Neuronal stem cell (in vitro differentiated cells): ENCODE measurements at regions not wholly inside any gene's neighbourhood (a gene's known extent, or its start where the extent isn't known, plus 50 kb on each side); places are given as distances from the start of the nearest gene placed in this dataset. TPM values are rescaled to one million over a fixed set of nuclear protein-coding genes. Genes with fewer than 3 reads are reported as not detected.

ENCODE experiments used
- DNase-seq: peaks from one replicate; pipeline ENCODE4 v3.0.0-alpha.2; 2013; ENCODE audit warnings: low spot score
- H2AFZ ChIP-seq: one replicate; pipeline ENCODE4 v1.6.1; 2013; ENCODE audit warnings: mild to moderate bottlenecking, low read length, inconsistent platforms
- H2AK5ac ChIP-seq: 2 replicates; pipeline ENCODE4 v1.6.1; 2013; ENCODE audit warnings: low read depth, mild to moderate bottlenecking, inconsistent platforms, low read length, moderate library complexity, mixed read lengths
- H2BK120ac ChIP-seq: 2 replicates; pipeline ENCODE4 v1.6.1; 2013; ENCODE audit warnings: low read depth, mild to moderate bottlenecking, inconsistent platforms, low read length, moderate library complexity, mixed read lengths
- H2BK12ac ChIP-seq: one replicate; pipeline ENCODE4 v1.6.1; 2013; ENCODE audit warnings: low read length, inconsistent platforms
- H2BK15ac ChIP-seq: 2 replicates; pipeline ENCODE4 v1.6.1; 2013; ENCODE audit warnings: mild to moderate bottlenecking, low read length, inconsistent platforms, mixed read lengths
- H2BK5ac ChIP-seq: one replicate; pipeline ENCODE4 v1.6.1; 2013; ENCODE audit warnings: inconsistent platforms, mild to moderate bottlenecking, low read length, moderate library complexity
- H3K14ac ChIP-seq: one replicate; pipeline ENCODE4 v1.6.1; 2013; ENCODE audit warnings: low read length, inconsistent platforms
- H3K18ac ChIP-seq: 2 replicates; pipeline ENCODE4 v1.6.1; 2013; ENCODE audit warnings: low read length, inconsistent platforms
- H3K23ac ChIP-seq: 2 replicates; pipeline ENCODE4 v1.6.1; 2013; ENCODE audit warnings: low read depth, mild to moderate bottlenecking, mixed read lengths, low read length, inconsistent platforms; ENCODE audit not compliant: poor library complexity
- H3K27ac ChIP-seq: replicated peaks from 3 replicates; pipeline ENCODE4 v1.5.1; 2013; ENCODE audit warnings: low read length, inconsistent platforms
- H3K27me3 ChIP-seq, 3 experiments: 2 replicates each; pipeline ENCODE4 v1.6.1; 2013; ENCODE audit warnings: low read length in 3 of 3, mild to moderate bottlenecking in 2 of 3, inconsistent platforms in 1 of 3, low read depth in 1 of 3, mixed read lengths in 1 of 3, moderate library complexity in 1 of 3; ENCODE audit not compliant: control insufficient read depth in 3 of 3, insufficient read depth in 3 of 3
- H3K36me3 ChIP-seq, 2 donors: replicated peaks in 1 of 2; 2 replicates each; pipeline ENCODE4 v1.6.1; 2013; ENCODE audit warnings: low read length in 2 of 2; ENCODE audit not compliant: control insufficient read depth in 2 of 2, insufficient read depth in 2 of 2
- H3K4ac ChIP-seq: 2 replicates; pipeline ENCODE4 v1.6.1; 2013; ENCODE audit warnings: inconsistent platforms, mild to moderate bottlenecking, low read length, moderate library complexity
- H3K4me1 ChIP-seq, 2 donors: 1 replicate in 1 of 2; 2 replicates in 1 of 2; pipeline ENCODE4 v1.6.1; 2013; ENCODE audit warnings: low read length in 2 of 2, low read depth in 1 of 2; ENCODE audit not compliant: control insufficient read depth in 2 of 2, insufficient read depth in 1 of 2
- H3K4me2 ChIP-seq: one replicate; pipeline ENCODE4 v1.6.1; 2013; ENCODE audit warnings: mild to moderate bottlenecking, low read length, inconsistent platforms; ENCODE audit not compliant: insufficient read depth, poor library complexity, severe bottlenecking
- H3K4me3 ChIP-seq, 2 donors: 2 replicates each; pipeline ENCODE4 v1.5.1; 2013; ENCODE audit warnings: low read length in 2 of 2, mild to moderate bottlenecking in 2 of 2, inconsistent platforms in 1 of 2, moderate library complexity in 1 of 2
- H3K79me1 ChIP-seq: one replicate; pipeline ENCODE4 v1.6.1; 2013; ENCODE audit warnings: low read depth, mild to moderate bottlenecking, inconsistent platforms, low read length, moderate library complexity
- H3K9ac ChIP-seq: one replicate; pipeline ENCODE4 v1.6.1; 2013; ENCODE audit warnings: mild to moderate bottlenecking, low read depth, low read length, inconsistent platforms; ENCODE audit not compliant: poor library complexity
- H3K9me3 ChIP-seq, 2 donors: replicated peaks in 1 of 2; 2 replicates each; pipeline versions ENCODE3 to v1.6.1; 2013; ENCODE audit warnings: low read length in 2 of 2, mild to moderate bottlenecking in 2 of 2, inconsistent platforms in 1 of 2, low read depth in 1 of 2, mixed read lengths in 1 of 2, moderate library complexity in 1 of 2; ENCODE audit not compliant: control insufficient read depth in 2 of 2, insufficient read depth in 1 of 2
- H4K8ac ChIP-seq: one replicate; pipeline ENCODE4 v1.6.1; 2013; ENCODE audit warnings: low read depth, mild to moderate bottlenecking, inconsistent platforms, low read length, moderate library complexity
- H4K91ac ChIP-seq: one replicate; pipeline ENCODE4 v1.6.1; 2013; ENCODE audit warnings: low read length, low read depth, mild to moderate bottlenecking, inconsistent platforms; ENCODE audit not compliant: poor library complexity
- WGBS, 2 donors: extraction: QIAGEN DNeasy Blood & Tissue Kit; methylation state at CpG; one replicate each; pipeline ENCODE4 v1.1.7; 2013; ENCODE audit warnings: missing lambda C conversion rate in 2 of 2, mixed read lengths in 1 of 2; ENCODE audit not compliant: insufficient read length in 2 of 2, insufficient replicate concordance in 1 of 2; ENCODE audit errors: extremely low coverage in 2 of 2; 5-methylcytosine and 5-hydroxymethylcytosine counted together
- small RNA-seq: library from polyadenylated mRNA; stranded (forward); fragments of <200 nt; extraction: miRNeasy Mini kit (QIAGEN cat#:217004); gene quantifications from one replicate; pipeline ENCODE3, GENCODE V24; 2013; ENCODE audit not compliant: insufficient read depth

GRCh38 chr4:1459081-1459721, 53.0 kb upstream of the NKX1-1 start:
- no peak overlapping the region for H3K27ac ChIP-seq
- peak overlapping the region; percentile 29 for H3K23ac ChIP-seq
- H3K4ac ChIP-seq: no peak overlapping the region
- no peak overlapping the region for H3K14ac ChIP-seq
- peaks cover 0 to 71% (median 2%) of the 10 kb centered on the region in 3 experiments for H3K27me3 ChIP-seq
- peak overlapping the region; percentile 66 for H2BK5ac ChIP-seq
- peak overlapping the region; percentile 74 for H3K18ac ChIP-seq
- H2BK120ac ChIP-seq: no peak overlapping the region
- H2BK12ac ChIP-seq: no peak overlapping the region
- peak overlapping the region; percentile 64 for H2BK15ac ChIP-seq
- no peak overlapping the region for H3K4me3 ChIP-seq
- no peaks in the 10 kb centered on the region for H3K9me3 ChIP-seq
- no peak overlapping the region for H4K91ac ChIP-seq
- H4K8ac ChIP-seq: no peak overlapping the region
- DNase-seq: no peak
- H3K36me3 ChIP-seq: no peaks in the 10 kb centered on the region
- H3K4me2 ChIP-seq: peak overlapping the region; percentile 18
- no CpG with 5 or more reads among the region's 16 CpGs for WGBS, 2 donors
- H3K4me1 ChIP-seq: peaks cover 13% of the 10 kb centered on the region in 2 donors
- peaks cover 2% of the 10 kb centered on the region for H3K79me1 ChIP-seq
- no peak overlapping the region for H3K9ac ChIP-seq
- peak overlapping the region; percentile 74 for H2AK5ac ChIP-seq
- H2AFZ ChIP-seq: no peak overlapping the region

- H3K4ac ChIP-seq: no peak overlapping the region
- H3K9ac ChIP-seq: no peak overlapping the region
- H4K91ac ChIP-seq: no peak overlapping the region
- H3K9me3 ChIP-seq: peaks cover 0 to 3% of the 10 kb centered on the region in 2 donors
- no peak overlapping the region for H4K8ac ChIP-seq
- peaks cover 2% of the 10 kb centered on the region for H3K79me1 ChIP-seq
- H3K14ac ChIP-seq: no peak overlapping the region
- H3K23ac ChIP-seq: no peak overlapping the region
- H3K18ac ChIP-seq: peak overlapping the region; percentile 74
- peak overlapping the region; percentile 30 for H2BK15ac ChIP-seq
- H3K27ac ChIP-seq: no peak overlapping the region
- no peak overlapping the region for H3K4me2 ChIP-seq
- no peak overlapping the region for H2BK120ac ChIP-seq
- H3K36me3 ChIP-seq: no peaks in the 10 kb centered on the region
- H2BK5ac ChIP-seq: no peak overlapping the region
- DNase-seq: no peak
- no peak overlapping the region for H2AFZ ChIP-seq
- peak overlapping the region; percentile 74 for H2AK5ac ChIP-seq
- H3K4me1 ChIP-seq: peaks cover 13% of the 10 kb centered on the region in 2 donors
- WGBS, 2 donors: no CpG with 5 or more reads among the region's 3 CpGs
- peak overlapping the region in 1 of 2 donors; percentile 65 for H3K4me3 ChIP-seq
- peaks cover 0 to 65% (median 2%) of the 10 kb centered on the region in 3 experiments for H3K27me3 ChIP-seq
- H2BK12ac ChIP-seq: no peak overlapping the region
Measured at GRCh38 chr4:1458581-1458980, 52.3 kb upstream of the NKX1-1 start.

Small RNAs in the stretch of these regions (small RNA-seq; reads per million reads assigned to genes)
- not detected for gene AC147067.2
